ENCODE measurements at regions not wholly inside any gene's neighbourhood (a gene's known extent, or its start where the extent isn't known, plus 50 kb on each side); places are given as distances from the start of the nearest gene placed in this dataset.
A peak's percentile ranks its signal among the peaks of the same experiment; 100 is the strongest.

- H3K36me3 ChIP-seq (ENCODE audit: control insufficient read depth in 4 of 4, insufficient read depth in 4 of 4, low read length in 4 of 4), result no peaks in the 10 kb centered on the region
- DNase-seq, result no peak
- no peaks in the 10 kb centered on the region for H3K9me3 ChIP-seq (ENCODE audit: control insufficient read depth in 4 of 4, insufficient read depth in 3 of 4, low read length in 3 of 4)
- no peaks in the 10 kb centered on the region for H3K27me3 ChIP-seq (ENCODE audit: control insufficient read depth in 3 of 3, insufficient read depth in 3 of 3, low read length in 2 of 3)
- ATAC-seq (ENCODE audit: insufficient read depth, low FRiP score), result no peak
- no peak overlapping the region for H3K4me3 ChIP-seq
- H3K4me1 ChIP-seq (ENCODE audit: control insufficient read depth in 5 of 5, insufficient read depth in 5 of 5, low read length in 5 of 5), result no peaks in the 10 kb centered on the region
- no peak overlapping the region for H3K27ac ChIP-seq (ENCODE audit: low read depth in 1 of 2, low read length in 1 of 2)
- WGBS, 2 donors, result 67 to 69% methylated on average over 2 of the region's 2 CpGs
- no peak overlapping the region for H3K9ac ChIP-seq (ENCODE audit: insufficient read depth in 1 of 2, low read length in 2 of 2)
- TF ChIP-seq CTCF (IDR thresholded peaks at IDR 0.05; ENCODE audit: control extremely low read depth, extremely low read depth), result no peak
Measured at GRCh38 chr18:66280470-66280869, 323.4 kb downstream of the CDH19 start.

GRCh38 chr18:66271962-66272361 lies 331.9 kb downstream of the CDH19 start:
- Histone ChIP-seq H3K27me3 (ENCODE audit: control insufficient read depth in 3 of 3, insufficient read depth in 3 of 3, low read length in 2 of 3) (no peaks in the 10 kb centered on the region), H3K9me3 (ENCODE audit: control insufficient read depth in 4 of 4, insufficient read depth in 3 of 4, low read length in 3 of 4) (peaks cover 0 to 6% (median 0%) of the 10 kb centered on the region in 4 donors), H3K4me1 (ENCODE audit: control insufficient read depth in 5 of 5, insufficient read depth in 5 of 5, low read length in 5 of 5) (no peaks in the 10 kb centered on the region), H3K36me3 (ENCODE audit: control insufficient read depth in 4 of 4, insufficient read depth in 4 of 4, low read length in 4 of 4) (no peaks in the 10 kb centered on the region), H3K27ac (ENCODE audit: low read depth in 1 of 2, low read length in 1 of 2) (no peak overlapping the region), H3K9ac (ENCODE audit: insufficient read depth in 1 of 2, low read length in 2 of 2) (no peak overlapping the region), H3K4me3 (no peak overlapping the region)
- DNase-seq (no peak), ATAC-seq (ENCODE audit: insufficient read depth, low FRiP score) (no peak)
- no peak for TF ChIP-seq CTCF (IDR thresholded peaks at IDR 0.05; ENCODE audit: control extremely low read depth, extremely low read depth)
- WGBS, 2 donors, result 34 to 37% methylated on average over 4 of the region's 4 CpGs

- H3K4me1 ChIP-seq (ENCODE audit: control insufficient read depth in 5 of 5, insufficient read depth in 5 of 5, low read length in 5 of 5), result peaks cover 0 to 4% (median 0%) of the 10 kb centered on the region in 5 donors
- no peak overlapping the region for H3K4me3 ChIP-seq
- no peaks in the 10 kb centered on the region for H3K27me3 ChIP-seq (ENCODE audit: control insufficient read depth in 3 of 3, insufficient read depth in 3 of 3, low read length in 2 of 3)
- peaks cover 0 to 7% (median 1%) of the 10 kb centered on the region in 4 donors for H3K9me3 ChIP-seq (ENCODE audit: control insufficient read depth in 4 of 4, insufficient read depth in 3 of 4, low read length in 3 of 4)
- no peak overlapping the region for H3K27ac ChIP-seq (ENCODE audit: low read depth in 1 of 2, low read length in 1 of 2)
- TF ChIP-seq CTCF (IDR thresholded peaks at IDR 0.05; ENCODE audit: control extremely low read depth, extremely low read depth), result no peak
- no peaks in the 10 kb centered on the region for H3K36me3 ChIP-seq (ENCODE audit: control insufficient read depth in 4 of 4, insufficient read depth in 4 of 4, low read length in 4 of 4)
- ATAC-seq (ENCODE audit: insufficient read depth, low FRiP score) (no peak), DNase-seq (peak in 2 of 3 donors; percentile 44 to 60)
- WGBS, 2 donors, result 59 to 66% methylated on average over 2 of the region's 2 CpGs
- H3K9ac ChIP-seq (ENCODE audit: insufficient read depth in 1 of 2, low read length in 2 of 2), result no peak overlapping the region
Measured at GRCh38 chr18:66264130-66264529, 339.8 kb downstream of the CDH19 start.

GRCh38 chr18:66254121-66254520 lies 349.8 kb downstream of the CDH19 start:
- Histone ChIP-seq H3K9ac (ENCODE audit: insufficient read depth in 1 of 2, low read length in 2 of 2) (no peak overlapping the region), H3K4me1 (ENCODE audit: control insufficient read depth in 5 of 5, insufficient read depth in 5 of 5, low read length in 5 of 5) (peaks cover 0 to 5% (median 0%) of the 10 kb centered on the region in 5 donors), H3K27ac (ENCODE audit: low read depth in 1 of 2, low read length in 1 of 2) (no peak overlapping the region), H3K36me3 (ENCODE audit: control insufficient read depth in 4 of 4, insufficient read depth in 4 of 4, low read length in 4 of 4) (no peaks in the 10 kb centered on the region), H3K9me3 (ENCODE audit: control insufficient read depth in 4 of 4, insufficient read depth in 3 of 4, low read length in 3 of 4) (no peaks in the 10 kb centered on the region), H3K27me3 (ENCODE audit: control insufficient read depth in 3 of 3, insufficient read depth in 3 of 3, low read length in 2 of 3) (no peaks in the 10 kb centered on the region), H3K4me3 (no peak overlapping the region)
- DNase-seq (no peak), ATAC-seq (ENCODE audit: insufficient read depth, low FRiP score) (no peak)
- WGBS, 2 donors, result 94% methylated on average over 5 of the region's 5 CpGs
- TF ChIP-seq CTCF (IDR thresholded peaks at IDR 0.05; ENCODE audit: control extremely low read depth, extremely low read depth), result no peak

Data from lung (tissue), 11 donors.